ENCODE measurements at regions not wholly inside any gene's neighbourhood (a gene's known extent, or its start where the extent isn't known, plus 50 kb on each side); places are given as distances from the start of the nearest gene placed in this dataset.

DNA sequence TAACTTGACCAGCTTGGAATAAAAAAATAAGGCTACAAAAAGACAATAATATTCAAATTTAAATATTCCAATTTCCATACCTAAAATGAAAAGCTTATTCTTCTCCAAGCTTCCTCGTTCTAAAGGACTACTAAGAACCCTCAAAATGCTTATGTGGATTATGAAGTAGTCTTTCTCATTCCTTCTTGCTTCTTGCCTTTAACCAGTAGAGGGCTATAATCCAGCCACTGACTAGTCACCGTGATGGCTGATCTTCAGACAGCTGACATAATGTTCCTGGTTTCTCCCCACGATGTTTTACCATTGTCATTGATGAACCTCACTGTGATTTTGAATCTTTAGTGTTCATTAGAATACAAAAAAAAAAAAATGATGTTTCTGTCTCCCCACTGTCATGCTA, 515.3 kb downstream of the TLE1 start:
- DNase-seq, result no peak
- Histone ChIP-seq H3K4me3 (no peak overlapping the region), H3K4me1 (no peaks in the 10 kb centered on the region), H3K9me3 (no peaks in the 10 kb centered on the region), H3K27me3 (no peaks in the 10 kb centered on the region), H3K27ac (no peak overlapping the region), H3K36me3 (no peaks in the 10 kb centered on the region)
- TF ChIP-seq POLR2A (IDR thresholded peaks at IDR 0.05) (no peak), POLR2AphosphoS5 (IDR thresholded peaks at IDR 0.05) (no peak), EP300 (IDR thresholded peaks at IDR 0.05) (no peak)
- TF ChIP-seq, protein P1, sequence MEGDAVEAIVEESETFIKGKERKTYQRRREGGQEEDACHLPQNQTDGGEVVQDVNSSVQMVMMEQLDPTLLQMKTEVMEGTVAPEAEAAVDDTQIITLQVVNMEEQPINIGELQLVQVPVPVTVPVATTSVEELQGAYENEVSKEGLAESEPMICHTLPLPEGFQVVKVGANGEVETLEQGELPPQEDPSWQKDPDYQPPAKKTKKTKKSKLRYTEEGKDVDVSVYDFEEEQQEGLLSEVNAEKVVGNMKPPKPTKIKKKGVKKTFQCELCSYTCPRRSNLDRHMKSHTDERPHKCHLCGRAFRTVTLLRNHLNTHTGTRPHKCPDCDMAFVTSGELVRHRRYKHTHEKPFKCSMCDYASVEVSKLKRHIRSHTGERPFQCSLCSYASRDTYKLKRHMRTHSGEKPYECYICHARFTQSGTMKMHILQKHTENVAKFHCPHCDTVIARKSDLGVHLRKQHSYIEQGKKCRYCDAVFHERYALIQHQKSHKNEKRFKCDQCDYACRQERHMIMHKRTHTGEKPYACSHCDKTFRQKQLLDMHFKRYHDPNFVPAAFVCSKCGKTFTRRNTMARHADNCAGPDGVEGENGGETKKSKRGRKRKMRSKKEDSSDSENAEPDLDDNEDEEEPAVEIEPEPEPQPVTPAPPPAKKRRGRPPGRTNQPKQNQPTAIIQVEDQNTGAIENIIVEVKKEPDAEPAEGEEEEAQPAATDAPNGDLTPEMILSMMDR (IDR thresholded peaks at IDR 0.05), result no peak
- intact Hi-C loops (cut with DNase I), result no loop called here
- WGBS, 2 donors, result 77 to 83% methylated on average over 3 of the region's 3 CpGs

DNA sequence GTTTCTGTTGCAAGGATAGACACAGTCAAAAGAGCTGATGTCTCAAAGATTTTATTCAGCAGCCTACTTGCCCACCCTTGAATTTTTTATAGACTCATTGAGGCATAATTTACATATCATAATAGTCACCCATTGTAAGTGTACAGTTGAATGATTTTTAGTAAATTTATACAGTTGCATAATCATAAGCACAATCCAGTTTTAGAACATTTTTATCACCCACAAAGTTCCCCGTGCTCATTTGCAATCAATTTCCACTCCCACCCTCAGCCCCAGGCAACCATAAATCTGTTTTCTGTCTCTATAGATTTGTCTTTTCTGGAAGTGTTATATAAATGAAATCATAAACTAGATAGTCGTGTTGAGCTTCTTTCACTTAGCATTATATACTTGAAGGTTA, 517.7 kb downstream of the TLE1 start:
- H3K36me3 ChIP-seq, result no peaks in the 10 kb centered on the region
- no peaks in the 10 kb centered on the region for H3K4me1 ChIP-seq
- no peak for DNase-seq
- TF ChIP-seq POLR2AphosphoS5 (IDR thresholded peaks at IDR 0.05) (no peak), POLR2A (IDR thresholded peaks at IDR 0.05) (no peak)
- H3K9me3 ChIP-seq, result peaks cover 0 to 4% (median 0%) of the 10 kb centered on the region in 4 donors
- no peaks in the 10 kb centered on the region for H3K27me3 ChIP-seq
- H3K27ac ChIP-seq, result no peak overlapping the region
- no peak overlapping the region for H3K4me3 ChIP-seq
- intact Hi-C loops (cut with DNase I), result no loop called here
- WGBS, 2 donors, result 64 to 85% methylated on average over 2 of the region's 2 CpGs

DNA sequence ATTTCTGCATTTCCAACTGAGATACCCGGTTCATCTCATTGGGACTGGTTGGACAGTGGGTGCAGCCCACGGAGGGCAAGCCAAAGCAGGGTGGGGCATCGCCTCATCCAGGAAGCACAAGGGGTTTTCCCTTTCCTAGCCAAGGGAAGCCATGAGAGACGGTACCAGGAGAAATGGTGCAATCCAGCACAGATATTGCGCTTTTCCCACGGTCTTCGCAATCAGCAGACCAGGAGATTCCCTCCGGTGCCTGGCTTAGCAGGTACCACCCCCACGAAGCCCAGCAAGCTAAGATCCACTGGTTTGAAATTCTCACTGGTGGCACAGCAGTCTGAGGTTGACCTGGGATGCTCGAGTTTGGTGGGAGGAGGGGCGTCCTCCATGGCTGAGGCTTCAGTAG, 527.0 kb downstream of the TLE1 start:
- Histone ChIP-seq H3K9me3 (peaks cover 0 to 6% (median 1%) of the 10 kb centered on the region in 4 donors), H3K27me3 (no peaks in the 10 kb centered on the region), H3K4me1 (no peaks in the 10 kb centered on the region), H3K27ac (no peak overlapping the region), H3K4me3 (no peak overlapping the region), H3K36me3 (no peaks in the 10 kb centered on the region)
- TF ChIP-seq EP300 (IDR thresholded peaks at IDR 0.05), result no peak
- TF ChIP-seq, protein P1 (IDR thresholded peaks at IDR 0.05), result no peak
- no peak for TF ChIP-seq POLR2AphosphoS5 (IDR thresholded peaks at IDR 0.05)
- no peak for TF ChIP-seq POLR2A (IDR thresholded peaks at IDR 0.05)
- intact Hi-C loops (cut with DNase I), result no loop called here
- 79 to 87% methylated on average over 11 of the region's 11 CpGs for WGBS, 2 donors
- no peak for DNase-seq

DNA sequence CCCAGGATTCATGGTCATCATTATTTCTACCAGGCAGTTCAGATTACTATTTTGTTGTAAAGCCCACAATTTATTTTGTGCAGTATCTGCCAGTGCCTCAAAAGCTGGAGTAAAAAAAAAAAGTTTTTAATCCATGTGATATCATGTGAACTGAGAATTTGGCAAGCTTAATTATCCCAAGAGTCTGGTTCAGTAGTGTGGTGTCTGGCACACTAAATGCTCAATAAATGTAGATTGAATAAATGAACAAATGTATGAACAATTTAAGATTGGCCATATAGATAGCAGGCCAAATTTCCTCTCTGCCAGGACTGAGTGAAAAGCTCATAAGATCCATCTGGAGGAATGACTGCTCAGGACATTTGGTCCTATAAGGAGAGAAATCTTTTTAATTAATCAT, 533.0 kb downstream of the TLE1 start:
- peaks cover 0 to 5% (median 0%) of the 10 kb centered on the region in 4 donors for H3K9me3 ChIP-seq
- no peak for TF ChIP-seq POLR2AphosphoS5 (IDR thresholded peaks at IDR 0.05)
- TF ChIP-seq, protein P1 (IDR thresholded peaks at IDR 0.05), result no peak
- TF ChIP-seq POLR2A (IDR thresholded peaks at IDR 0.05), result no peak
- no peak for TF ChIP-seq EP300 (IDR thresholded peaks at IDR 0.05)
- no peak for DNase-seq
- H3K27ac ChIP-seq, result no peak overlapping the region
- intact Hi-C loops (cut with DNase I), result no loop called here
- H3K36me3 ChIP-seq, result no peaks in the 10 kb centered on the region
- no peak overlapping the region for H3K4me3 ChIP-seq
- H3K27me3 ChIP-seq, result no peaks in the 10 kb centered on the region
- H3K4me1 ChIP-seq, result no peaks in the 10 kb centered on the region

DNA sequence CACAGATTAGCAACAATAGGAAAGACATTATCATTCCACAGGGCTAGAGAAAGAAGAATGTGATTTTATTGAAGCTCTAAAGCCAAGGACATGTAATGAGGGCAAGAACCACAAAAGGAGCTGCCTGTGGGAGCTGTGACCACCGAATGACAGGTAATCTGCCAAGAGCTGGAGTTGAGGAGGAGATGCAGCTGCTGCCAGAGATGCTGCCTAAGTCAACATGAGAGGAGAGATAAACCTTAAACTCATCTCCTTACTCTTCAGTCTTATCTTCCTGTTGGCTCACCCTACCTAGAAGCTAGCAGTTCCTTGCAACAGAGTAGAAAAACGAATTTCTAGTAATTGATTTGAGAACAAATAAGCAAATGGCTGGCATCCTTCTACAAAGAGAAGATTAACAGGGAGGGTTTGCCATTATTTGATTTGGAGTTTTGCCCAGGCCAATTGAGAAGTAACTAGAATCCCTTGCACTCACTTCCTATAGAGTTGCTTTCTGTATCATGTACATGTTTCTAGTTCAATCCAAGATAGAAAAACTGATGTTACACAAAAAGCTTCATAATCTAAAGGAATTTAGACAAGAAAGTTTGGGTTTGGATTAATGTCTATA, 539.2 kb downstream of the TLE1 start:
- Histone ChIP-seq H3K27me3 (no peaks in the 10 kb centered on the region), H3K9me3 (peaks cover 0 to 6% (median under 1%) of the 10 kb centered on the region in 4 donors), H3K4me3 (no peak overlapping the region), H3K4me1 (peaks cover 0 to 9% (median 3%) of the 10 kb centered on the region in 4 donors), H3K27ac (no peak overlapping the region), H3K36me3 (no peaks in the 10 kb centered on the region)
- no peak for DNase-seq
- intact Hi-C loops (cut with DNase I), result no loop called here
- TF ChIP-seq POLR2AphosphoS5 (IDR thresholded peaks at IDR 0.05) (no peak), EP300 (IDR thresholded peaks at IDR 0.05) (no peak), POLR2A (IDR thresholded peaks at IDR 0.05) (no peak)
- TF ChIP-seq, protein P1 (IDR thresholded peaks at IDR 0.05), result no peak
- WGBS, 2 donors, result 6 to 41% methylated on average over 2 of the region's 2 CpGs

Measured in sigmoid colon (tissue), 6 donors.